GM13976 (cell line): ENCODE measurements at regions not wholly inside any gene's neighbourhood (a gene's known extent, or its start where the extent isn't known, plus 50 kb on each side); places are given as distances from the start of the nearest gene placed in this dataset.

Experiments
- DNase-seq: peaks from one replicate; pipeline ENCODE4 v3.0.0; 2012; ENCODE audit warnings: low spot score
- CTCF ChIP-seq: IDR thresholded peaks from 2 replicates; pipeline ENCODE4 v1.5.1; 2012; ENCODE audit warnings: borderline replicate concordance, mild to moderate bottlenecking; ENCODE audit not compliant: insufficient read depth; ENCODE audit errors: extremely low read depth, missing control alignments, control extremely low read depth
- in situ Hi-C: fragments of 300-500 bp; cut with MboI; formaldehyde crosslinking; loops from one replicate; pipeline ENCODE4 v1.12.0; 2022; ENCODE audit warnings: low sequenced_read_pairs, mixed read lengths, inconsistent platforms; ENCODE audit not compliant: unreplicated experiment

GRCh38 chr3:71851878-71852277, 66.9 kb upstream of the PROK2 start:
- in situ Hi-C loops = no loop called here
- DNase-seq = no peak
- TF ChIP-seq CTCF = no peak

GRCh38 chr3:71850654-71851053, 65.7 kb upstream of the PROK2 start:
- no peak for DNase-seq
- no peak for TF ChIP-seq CTCF
- in situ Hi-C loops = no loop called here

- no peak for DNase-seq
- no peak for TF ChIP-seq CTCF
- in situ Hi-C loops = no loop called here
Observed at GRCh38 chr3:71849681-71850080, 64.7 kb upstream of the PROK2 start.

GRCh38 chr3:71847794-71848193, 62.8 kb upstream of the PROK2 start:
- in situ Hi-C loops = no loop called here
- no peak for DNase-seq
- no peak for TF ChIP-seq CTCF

- TF ChIP-seq CTCF = no peak
- no peak for DNase-seq
- in situ Hi-C loops = no loop called here
Observed at GRCh38 chr3:71846185-71846584, 61.2 kb upstream of the PROK2 start.

GRCh38 chr3:71843071-71843470, 58.1 kb upstream of the PROK2 start:
- in situ Hi-C loops = no loop called here
- no peak for DNase-seq
- no peak for TF ChIP-seq CTCF

- TF ChIP-seq CTCF = no peak
- in situ Hi-C loops = no loop called here
- no peak for DNase-seq
Observed at GRCh38 chr3:71838406-71838805, 53.5 kb upstream of the PROK2 start.
